ENCODE measurements at regions not wholly inside any gene's neighbourhood (a gene's known extent, or its start where the extent isn't known, plus 50 kb on each side); places are given as distances from the start of the nearest gene placed in this dataset.

- no peak for TF ChIP-seq CTCF (IDR thresholded peaks at IDR 0.05)
- TF ChIP-seq POLR2AphosphoS5 (IDR thresholded peaks at IDR 0.05): no peak
- TF ChIP-seq POLR2A (IDR thresholded peaks at IDR 0.05): no peak
- no peak for TF ChIP-seq EP300 (IDR thresholded peaks at IDR 0.05)
These were observed 133.4 kb downstream of the PTGER3 start for GRCh38 chr1:70914224-70914623.

Data from gastroesophageal sphincter (tissue), 3 donors.